H1 (cell line): ENCODE measurements at regions not wholly inside any gene's neighbourhood (a gene's known extent, or its start where the extent isn't known, plus 50 kb on each side); places are given as distances from the start of the nearest gene placed in this dataset.

ENCODE experiments used
- ATF3 ChIP-seq: IDR thresholded peaks from 2 replicates; pipeline ENCODE4 v1.6.1; 2011; ENCODE audit warnings: low read depth, mild to moderate bottlenecking, low read length; ENCODE audit not compliant: insufficient read depth
- BRCA1 ChIP-seq: IDR thresholded peaks from 2 replicates; pipeline ENCODE4 v1.6.1; 2012; ENCODE audit warnings: low read depth, low read length, improper control_type of control experiment
- CHD7 ChIP-seq: fragments of 300-600 bp; sonication (generic); IDR thresholded peaks from 2 replicates; pipeline ENCODE4 v1.7.1; 2012; ENCODE audit warnings: low read length, moderate library complexity, mild to moderate bottlenecking, inconsistent platforms; ENCODE audit not compliant: insufficient replicate concordance
- POLR2A ChIP-seq, 2 experiments: IDR thresholded peaks; 1 replicate in 1 of 2; 2 replicates in 1 of 2; pipeline ENCODE4 v1.6.1; 2011; ENCODE audit warnings: low read depth in 2 of 2, low read length in 2 of 2, mild to moderate bottlenecking in 2 of 2; ENCODE audit errors: control extremely low read depth in 1 of 2
- SP4 ChIP-seq: IDR thresholded peaks from 2 replicates; pipeline ENCODE4 v1.6.1; 2012; ENCODE audit warnings: low read length, inconsistent platforms
- TAF1 ChIP-seq: IDR thresholded peaks from 2 replicates; pipeline ENCODE4 v1.6.1; 2011; ENCODE audit warnings: mild to moderate bottlenecking, low read depth, low read length

GRCh38 chr4:92231511-92231910, 72.3 kb upstream of the GRID2 start (continued):
- TF ChIP-seq SP4, result no peak
- TF ChIP-seq TAF1, result no peak
- no peak for TF ChIP-seq CHD7
- TF ChIP-seq ATF3, result no peak
- no peak for TF ChIP-seq POLR2A (IDR thresholded peaks at IDR 0.05; ENCODE audit: control extremely low read depth in 1 of 2, low read depth in 2 of 2, low read length in 2 of 2)
- TF ChIP-seq BRCA1, result no peak
- TF ChIP-seq, all 59 proteins: peak for 0
